H9 (cell line): ENCODE measurements at regions not wholly inside any gene's neighbourhood (a gene's known extent, or its start where the extent isn't known, plus 50 kb on each side); places are given as distances from the start of the nearest gene placed in this dataset.

ENCODE experiments used
- DNase-seq: peaks from one replicate; pipeline ENCODE4 v3.0.0-alpha.2; 2017
- H2AFZ ChIP-seq: one replicate; pipeline ENCODE4 v1.6.1; 2013; ENCODE audit warnings: mild to moderate bottlenecking, low read length, control low read depth, moderate library complexity
- H2AK5ac ChIP-seq: 2 replicates; pipeline ENCODE4 v1.6.1; 2013; ENCODE audit warnings: low read length, control low read depth, mixed read lengths; ENCODE audit not compliant: insufficient read length
- H2BK120ac ChIP-seq: one replicate; pipeline ENCODE4 v1.6.1; 2013; ENCODE audit warnings: low read depth, mild to moderate bottlenecking, low read length, control low read depth, inconsistent platforms; ENCODE audit not compliant: poor library complexity, severe bottlenecking
- H2BK12ac ChIP-seq: 2 replicates; pipeline ENCODE4 v1.6.1; 2013; ENCODE audit warnings: low read length, control low read depth, mixed read lengths, low read depth; ENCODE audit not compliant: insufficient read length
- H2BK15ac ChIP-seq: 2 replicates; pipeline ENCODE4 v1.6.1; 2013; ENCODE audit warnings: low read depth, low read length, control low read depth
- H2BK20ac ChIP-seq: one replicate; pipeline ENCODE4 v1.6.1; 2013; ENCODE audit warnings: low read depth, mild to moderate bottlenecking, low read length, control low read depth, inconsistent platforms; ENCODE audit not compliant: poor library complexity, severe bottlenecking
- H2BK5ac ChIP-seq: 2 replicates; pipeline ENCODE4 v1.6.1; 2013; ENCODE audit warnings: low read length, control low read depth, mixed read lengths; ENCODE audit not compliant: insufficient read length
- H3K14ac ChIP-seq: 2 replicates; pipeline ENCODE4 v1.6.1; 2013; ENCODE audit warnings: low read length, control low read depth; ENCODE audit not compliant: insufficient read depth
- H3K18ac ChIP-seq: 2 replicates; pipeline ENCODE4 v1.6.1; 2013; ENCODE audit warnings: low read depth, mild to moderate bottlenecking, mixed read lengths, low read length, control low read depth; ENCODE audit not compliant: insufficient read length
- H3K23ac ChIP-seq: 2 replicates; pipeline ENCODE4 v1.6.1; 2013; ENCODE audit warnings: low read length, control low read depth, mixed read lengths, low read depth; ENCODE audit not compliant: insufficient read length
- H3K23me2 ChIP-seq: 2 replicates; pipeline ENCODE4 v1.6.1; 2013; ENCODE audit warnings: low read depth, mild to moderate bottlenecking, mixed read lengths, low read length, control low read depth; ENCODE audit not compliant: insufficient read length, poor library complexity, severe bottlenecking
- H3K27ac ChIP-seq: 2 replicates; pipeline ENCODE4 v1.5.1; 2013; ENCODE audit warnings: low read length, control low read depth, mixed read lengths, low read depth; ENCODE audit not compliant: insufficient read length
- H3K27me3 ChIP-seq: 2 replicates; pipeline ENCODE4 v1.6.1; 2013; ENCODE audit warnings: low read length, control low read depth, inconsistent platforms; ENCODE audit not compliant: insufficient read depth
- H3K4ac ChIP-seq: 2 replicates; pipeline ENCODE4 v1.6.1; 2013; ENCODE audit warnings: low read depth, mild to moderate bottlenecking, control low read depth, inconsistent platforms, low read length, moderate library complexity
- H3K4me1 ChIP-seq: 2 replicates; pipeline ENCODE4 v1.6.1; 2013; ENCODE audit warnings: low read length, control low read depth, inconsistent platforms; ENCODE audit not compliant: insufficient read depth
- H3K4me2 ChIP-seq: 2 replicates; pipeline ENCODE4 v1.6.1; 2013; ENCODE audit warnings: low read length, control low read depth, mixed read lengths; ENCODE audit not compliant: insufficient read length, insufficient read depth
- H3K56ac ChIP-seq: 2 replicates; pipeline ENCODE4 v1.6.1; 2013; ENCODE audit warnings: low read depth, mild to moderate bottlenecking, mixed read lengths, low read length, control low read depth; ENCODE audit not compliant: insufficient read length
- H3K79me1 ChIP-seq: 2 replicates; pipeline ENCODE4 v1.6.1; 2013; ENCODE audit warnings: low read depth, mild to moderate bottlenecking, moderate library complexity, low read length, control low read depth, inconsistent platforms; ENCODE audit not compliant: insufficient read depth, poor library complexity, severe bottlenecking
- H3K79me2 ChIP-seq: 2 replicates; pipeline ENCODE4 v1.6.1; 2013; ENCODE audit warnings: low read length, control low read depth, inconsistent platforms; ENCODE audit not compliant: insufficient read depth
- H3K9ac ChIP-seq: 2 replicates; pipeline ENCODE4 v1.6.1; 2013; ENCODE audit warnings: low read length, control low read depth, mixed read lengths; ENCODE audit not compliant: insufficient read length; ENCODE audit errors: extremely low read depth
- H3K9me3 ChIP-seq: one replicate; pipeline ENCODE4 v1.6.1; 2013; ENCODE audit warnings: low read depth, low read length, inconsistent platforms; ENCODE audit not compliant: control insufficient read depth
- H3T11ph ChIP-seq: one replicate; pipeline ENCODE4 v1.6.1; 2013; ENCODE audit warnings: mild to moderate bottlenecking, low read length, control low read depth, inconsistent platforms
- H4K20me1 ChIP-seq: one replicate; pipeline ENCODE4 v1.6.1; 2013; ENCODE audit not compliant: control insufficient read depth, insufficient read length, insufficient read depth
- H4K5ac ChIP-seq: 2 replicates; pipeline ENCODE4 v1.6.1; 2013; ENCODE audit warnings: low read depth, mild to moderate bottlenecking, mixed read lengths, low read length, control low read depth; ENCODE audit not compliant: insufficient read length
- H4K8ac ChIP-seq: replicated peaks from 2 replicates; pipeline ENCODE4 v1.6.1; 2013; ENCODE audit warnings: low read length, control low read depth, mixed read lengths, low read depth; ENCODE audit not compliant: insufficient read length
- H4K91ac ChIP-seq: 2 replicates; pipeline ENCODE4 v1.6.1; 2013; ENCODE audit warnings: low read depth, mild to moderate bottlenecking, moderate library complexity, mixed read lengths, low read length, control low read depth; ENCODE audit not compliant: insufficient read length
- H3K27ac Mint-ChIP-seq, 3 experiments: 2 replicates in 2 of 3; 3 replicates in 1 of 3; pipeline ENCODE4 v1.8.0; 2020 to 2021; ENCODE audit warnings: mixed read lengths in 3 of 3, mild to moderate bottlenecking in 1 of 3, moderate library complexity in 1 of 3
- H3K27me3 Mint-ChIP-seq: 2 replicates; pipeline ENCODE4 v1.8.0; 2021; ENCODE audit warnings: low read depth, mild to moderate bottlenecking, moderate library complexity, mixed read lengths
- H3K36me3 Mint-ChIP-seq, 3 experiments: 2 replicates in 2 of 3; 3 replicates in 1 of 3; pipeline ENCODE4 v1.8.0; 2020 to 2021; ENCODE audit warnings: low read depth in 3 of 3, mixed read lengths in 3 of 3; ENCODE audit not compliant: insufficient read depth in 1 of 3
- H3K4me1 Mint-ChIP-seq, 2 experiments: 2 replicates each; pipeline ENCODE4 v1.8.0; 2020; ENCODE audit warnings: mixed read lengths in 2 of 2
- H3K4me3 Mint-ChIP-seq, 2 experiments: 2 replicates in 1 of 2; 3 replicates in 1 of 2; pipeline ENCODE4 v1.8.0; 2020 to 2021; ENCODE audit warnings: mild to moderate bottlenecking in 2 of 2, mixed read lengths in 2 of 2, moderate library complexity in 1 of 2
- H3K9me3 Mint-ChIP-seq, 2 experiments: 2 replicates in 1 of 2; 3 replicates in 1 of 2; pipeline ENCODE4 v1.8.0; 2020; ENCODE audit warnings: mild to moderate bottlenecking in 2 of 2, mixed read lengths in 2 of 2, moderate library complexity in 1 of 2
- WGBS: extraction: QIAGEN DNeasy Blood & Tissue Kit; methylation state at CpG from one replicate; pipeline ENCODE4 v1.1.7; 2013; ENCODE audit warnings: missing lambda C conversion rate, low lambda C conversion rate, mixed read lengths; ENCODE audit not compliant: insufficient read length; ENCODE audit errors: extremely low coverage; 5-methylcytosine and 5-hydroxymethylcytosine counted together
- TF ChIP-seq, protein P1 (sequence below): fragments of 200-600 bp; sonication (generic); conservative IDR thresholded peaks from 3 replicates; pipeline ENCODE4 v1.8.0; 2021; ENCODE audit warnings: antibody characterized with exemption, mild to moderate bottlenecking

DNA sequence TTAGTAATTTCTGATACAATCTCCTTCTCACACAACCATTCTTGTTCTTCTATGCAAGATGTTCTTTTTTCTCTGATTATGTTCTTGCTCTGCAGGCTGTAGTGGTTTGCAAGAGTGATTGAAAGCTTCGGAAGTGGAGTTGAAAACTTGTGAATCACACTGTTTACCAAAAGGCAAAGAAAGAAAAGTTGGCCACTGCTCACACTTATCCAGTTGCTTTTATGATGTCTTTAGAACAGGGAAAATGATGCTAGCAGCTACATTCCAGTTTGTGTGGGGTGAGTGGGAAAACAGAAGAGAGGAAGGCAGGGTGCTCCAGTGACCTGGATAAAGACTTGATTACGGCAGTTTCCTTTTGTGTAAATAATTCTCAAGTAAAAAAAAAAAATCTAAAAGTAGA is 583.3 kb downstream of the TENT5A start:
- H4K5ac ChIP-seq = no peak overlapping the region
- no peak overlapping the region for H3T11ph ChIP-seq
- no peaks in the 10 kb centered on the region for H4K20me1 ChIP-seq
- H3K9me3 Mint-ChIP-seq = no peaks in the 10 kb centered on the region
- no peak overlapping the region for H3K4ac ChIP-seq
- H3K9me3 ChIP-seq = no peaks in the 10 kb centered on the region
- H3K14ac ChIP-seq = no peak overlapping the region
- no peaks in the 10 kb centered on the region for H3K79me1 ChIP-seq
- H3K18ac ChIP-seq = no peak overlapping the region
- H2BK20ac ChIP-seq = no peak overlapping the region
- H3K27ac ChIP-seq = no peak overlapping the region
- no peak overlapping the region for H2AFZ ChIP-seq
- H3K23me2 ChIP-seq = no peaks in the 10 kb centered on the region
- no peaks in the 10 kb centered on the region for H3K27me3 Mint-ChIP-seq
- H2AK5ac ChIP-seq = no peak overlapping the region
- TF ChIP-seq, protein P1, sequence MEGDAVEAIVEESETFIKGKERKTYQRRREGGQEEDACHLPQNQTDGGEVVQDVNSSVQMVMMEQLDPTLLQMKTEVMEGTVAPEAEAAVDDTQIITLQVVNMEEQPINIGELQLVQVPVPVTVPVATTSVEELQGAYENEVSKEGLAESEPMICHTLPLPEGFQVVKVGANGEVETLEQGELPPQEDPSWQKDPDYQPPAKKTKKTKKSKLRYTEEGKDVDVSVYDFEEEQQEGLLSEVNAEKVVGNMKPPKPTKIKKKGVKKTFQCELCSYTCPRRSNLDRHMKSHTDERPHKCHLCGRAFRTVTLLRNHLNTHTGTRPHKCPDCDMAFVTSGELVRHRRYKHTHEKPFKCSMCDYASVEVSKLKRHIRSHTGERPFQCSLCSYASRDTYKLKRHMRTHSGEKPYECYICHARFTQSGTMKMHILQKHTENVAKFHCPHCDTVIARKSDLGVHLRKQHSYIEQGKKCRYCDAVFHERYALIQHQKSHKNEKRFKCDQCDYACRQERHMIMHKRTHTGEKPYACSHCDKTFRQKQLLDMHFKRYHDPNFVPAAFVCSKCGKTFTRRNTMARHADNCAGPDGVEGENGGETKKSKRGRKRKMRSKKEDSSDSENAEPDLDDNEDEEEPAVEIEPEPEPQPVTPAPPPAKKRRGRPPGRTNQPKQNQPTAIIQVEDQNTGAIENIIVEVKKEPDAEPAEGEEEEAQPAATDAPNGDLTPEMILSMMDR = no peak
- H3K79me2 ChIP-seq = no peaks in the 10 kb centered on the region
- no peak overlapping the region for H3K56ac ChIP-seq
- no peak overlapping the region for H4K8ac ChIP-seq
- WGBS = no CpG with 5 or more reads among the region's 2 CpGs
- H2BK15ac ChIP-seq = no peak overlapping the region
- no peaks in the 10 kb centered on the region for H3K27me3 ChIP-seq
- no peaks in the 10 kb centered on the region for H3K4me1 ChIP-seq
- no peak overlapping the region for H2BK12ac ChIP-seq
- no peak overlapping the region for H3K23ac ChIP-seq
- no peak overlapping the region for H3K4me2 ChIP-seq
- H4K91ac ChIP-seq = no peak overlapping the region
- no peak overlapping the region for H2BK5ac ChIP-seq
- H3K4me1 Mint-ChIP-seq = no peaks in the 10 kb centered on the region
- DNase-seq = no peak
- no peaks in the 10 kb centered on the region for H3K36me3 Mint-ChIP-seq
- no peak overlapping the region; a peak in 1 of 7 replicates for H3K27ac Mint-ChIP-seq
- no peak overlapping the region for H2BK120ac ChIP-seq
- H3K4me3 Mint-ChIP-seq = no peak overlapping the region
- no peak overlapping the region for H3K9ac ChIP-seq
